ENCODE measurements at regions not wholly inside any gene's neighbourhood (a gene's known extent, or its start where the extent isn't known, plus 50 kb on each side); places are given as distances from the start of the nearest gene placed in this dataset.
"Not testable (repeated sequence)": the region's sequence is repeated elsewhere in the genome, so short reads cannot be mapped to it uniquely, and the experiment has no call there.

GRCh38 chr2:136282251-136282650 is 164.3 kb upstream of the CXCR4 start:
- no peak for DNase-seq (ENCODE audit: low read depth)

GRCh38 chr2:136281281-136282114 is 163.5 kb upstream of the CXCR4 start:
- no peak for DNase-seq (ENCODE audit: low read depth)

GRCh38 chr2:136266346-136266745 is 148.4 kb upstream of the CXCR4 start:
- not testable (repeated sequence) for DNase-seq (ENCODE audit: low read depth)

- no peak for DNase-seq (ENCODE audit: low read depth)
These were observed 141.6 kb upstream of the CXCR4 start for GRCh38 chr2:136259551-136259950.

- DNase-seq (ENCODE audit: low read depth) = no peak
These were observed 139.9 kb upstream of the CXCR4 start for GRCh38 chr2:136257893-136258292.

GRCh38 chr2:136255648-136256461 is 137.9 kb upstream of the CXCR4 start:
- no peak for DNase-seq (ENCODE audit: low read depth)

- DNase-seq (ENCODE audit: low read depth) = no peak
These were observed 137.2 kb upstream of the CXCR4 start for GRCh38 chr2:136255127-136255526.

GRCh38 chr2:136254681-136255080 is 136.7 kb upstream of the CXCR4 start:
- no peak for DNase-seq (ENCODE audit: low read depth)

GRCh38 chr2:136253288-136254004 is 135.5 kb upstream of the CXCR4 start:
- no peak for DNase-seq (ENCODE audit: low read depth)

GRCh38 chr2:136251885-136252585 is 134.1 kb upstream of the CXCR4 start:
- no peak for DNase-seq (ENCODE audit: low read depth)

GRCh38 chr2:136251197-136251884 is 133.4 kb upstream of the CXCR4 start:
- DNase-seq (ENCODE audit: low read depth) = no peak

- DNase-seq (ENCODE audit: low read depth) = no peak
These were observed 132.2 kb upstream of the CXCR4 start for GRCh38 chr2:136250131-136250530.

GRCh38 chr2:136248907-136249306 is 131.0 kb upstream of the CXCR4 start:
- DNase-seq (ENCODE audit: low read depth) = no peak

GRCh38 chr2:136248242-136248641 is 130.3 kb upstream of the CXCR4 start:
- no peak for DNase-seq (ENCODE audit: low read depth)

- DNase-seq (ENCODE audit: low read depth) = no peak
These were observed 129.4 kb upstream of the CXCR4 start for GRCh38 chr2:136247204-136247950.

GRCh38 chr2:136246086-136246669 is 128.2 kb upstream of the CXCR4 start:
- no peak for DNase-seq (ENCODE audit: low read depth)

GRCh38 chr2:136245211-136245610 is 127.3 kb upstream of the CXCR4 start:
- no peak for DNase-seq (ENCODE audit: low read depth)

- no peak for DNase-seq (ENCODE audit: low read depth)
These were observed 126.6 kb upstream of the CXCR4 start for GRCh38 chr2:136244536-136244885.

GRCh38 chr2:136243638-136244535 is 125.9 kb upstream of the CXCR4 start:
- no peak for DNase-seq (ENCODE audit: low read depth)

Data from stimulated activated CD8-positive, alpha-beta memory T cell treated with anti-CD3 and anti-CD28 coated beads, Interleukin-15, amount 100 ng/mL, for 24 hours (primary cell).